GF-D8 (cell line): ENCODE measurements at regions not wholly inside any gene's neighbourhood (a gene's known extent, or its start where the extent isn't known, plus 50 kb on each side); places are given as distances from the start of the nearest gene placed in this dataset.

Experiments
- DNase-seq: peaks from one replicate; lab custom pipeline; 2025; lab: John Stamatoyannopoulos, UW

DNA sequence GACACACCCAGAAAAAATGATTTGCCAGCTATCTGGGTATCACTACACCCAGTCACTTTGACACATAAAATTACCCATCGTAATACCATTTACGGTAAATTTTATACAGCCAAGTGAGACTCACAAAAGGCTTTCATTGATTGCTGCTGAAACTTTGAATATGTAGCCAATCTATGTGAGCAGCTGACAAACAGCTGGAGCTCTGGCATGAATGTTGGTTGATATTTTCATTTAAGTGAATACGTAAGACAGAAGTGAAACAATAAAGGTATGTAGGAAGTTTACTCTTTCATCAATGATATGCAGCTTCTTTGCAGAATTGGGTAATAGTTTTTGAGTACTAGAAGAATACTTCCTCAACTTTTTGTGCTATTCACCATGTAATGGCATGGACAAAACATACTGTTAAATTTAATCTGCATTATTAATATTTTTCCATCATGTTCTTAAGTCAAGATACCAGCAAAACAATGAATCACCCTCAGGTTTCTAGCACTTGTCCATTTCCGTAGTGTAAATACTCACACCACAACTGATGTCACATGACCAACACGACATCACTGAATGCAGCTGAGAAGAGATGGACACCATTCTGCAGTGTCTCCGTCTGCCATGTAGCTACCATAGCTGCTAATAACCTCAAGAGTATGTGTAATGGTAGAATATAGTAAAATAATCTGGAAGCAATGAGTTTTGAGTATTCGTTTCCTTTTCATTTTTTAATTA, 205.9 kb upstream of the HES1 start:
- no peak for DNase-seq

DNA sequence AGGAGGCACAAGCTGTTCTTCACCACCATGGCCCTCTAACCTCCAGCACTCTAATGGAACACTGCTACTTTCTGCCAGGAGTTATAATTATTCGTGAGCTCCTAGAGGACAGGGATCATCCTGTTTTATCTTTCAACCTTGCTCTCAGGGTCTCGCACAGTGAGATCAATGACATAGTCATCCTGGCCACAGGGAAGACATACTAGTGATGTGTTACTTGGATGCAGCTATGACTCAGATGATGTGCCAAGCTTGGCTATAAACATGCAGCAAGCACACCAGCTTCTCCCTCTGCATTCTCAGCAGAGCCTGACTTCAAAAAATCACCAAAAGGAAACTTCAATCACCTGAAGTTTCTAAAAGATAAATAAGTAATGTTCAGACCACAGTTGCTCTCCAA, 203.8 kb upstream of the HES1 start:
- DNase-seq: no peak

DNA sequence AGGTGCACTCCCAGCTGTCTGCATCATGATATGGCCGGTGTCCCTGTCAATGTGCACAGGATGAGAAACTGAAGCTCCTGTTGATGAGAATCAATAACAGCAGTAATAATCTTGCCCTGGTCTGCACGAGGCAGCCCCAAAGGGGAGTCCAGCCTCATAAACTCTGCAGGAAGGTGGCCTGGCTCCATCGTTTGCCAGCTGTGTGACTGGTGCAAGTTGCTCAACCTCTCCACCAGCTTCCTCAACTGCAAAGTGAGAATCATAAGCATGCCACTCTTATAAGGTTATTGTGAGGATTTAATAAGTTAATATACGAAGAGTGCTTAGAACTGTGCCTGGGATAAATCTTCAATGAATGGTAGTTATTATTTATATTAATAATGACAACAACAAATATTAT, 203.4 kb upstream of the HES1 start:
- no peak for DNase-seq

DNA sequence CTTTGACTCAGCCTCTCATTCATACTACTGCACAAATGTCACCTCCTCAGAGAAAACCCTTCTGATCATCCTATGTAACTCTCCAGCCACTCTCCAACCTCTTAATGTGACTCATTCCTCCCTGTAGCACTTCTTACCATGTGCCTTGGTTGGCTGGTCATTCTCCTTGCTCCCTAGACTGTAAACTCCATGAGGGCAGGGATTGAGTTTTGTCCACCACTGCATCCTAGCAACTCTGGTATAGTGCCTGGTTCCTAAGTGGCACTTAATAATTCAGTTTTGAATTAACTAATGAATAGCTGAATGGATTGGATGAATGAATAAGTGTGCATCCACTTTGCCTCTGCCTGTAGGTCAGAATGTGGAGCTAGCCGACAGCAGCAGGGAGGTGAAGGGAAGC, 202.5 kb upstream of the HES1 start:
- no peak for DNase-seq

DNA sequence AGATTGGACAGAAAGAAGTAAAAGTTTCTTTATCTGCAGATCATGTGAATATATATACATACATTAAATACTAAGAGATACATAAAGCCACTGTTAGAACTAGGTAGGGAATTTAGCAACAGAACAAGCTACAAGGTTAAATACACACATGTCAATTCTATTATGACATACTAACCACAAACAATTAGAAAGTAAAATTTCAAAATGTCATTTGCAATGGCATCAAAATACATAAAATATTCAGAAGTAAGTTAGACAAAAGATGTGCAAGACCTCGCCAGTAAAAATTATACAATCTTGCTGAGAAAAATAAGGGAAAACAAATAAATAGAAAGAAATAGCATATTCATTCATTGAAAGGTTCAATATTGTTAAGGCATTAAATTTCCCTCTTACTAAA, 200.0 kb upstream of the HES1 start:
- DNase-seq: no peak

DNA sequence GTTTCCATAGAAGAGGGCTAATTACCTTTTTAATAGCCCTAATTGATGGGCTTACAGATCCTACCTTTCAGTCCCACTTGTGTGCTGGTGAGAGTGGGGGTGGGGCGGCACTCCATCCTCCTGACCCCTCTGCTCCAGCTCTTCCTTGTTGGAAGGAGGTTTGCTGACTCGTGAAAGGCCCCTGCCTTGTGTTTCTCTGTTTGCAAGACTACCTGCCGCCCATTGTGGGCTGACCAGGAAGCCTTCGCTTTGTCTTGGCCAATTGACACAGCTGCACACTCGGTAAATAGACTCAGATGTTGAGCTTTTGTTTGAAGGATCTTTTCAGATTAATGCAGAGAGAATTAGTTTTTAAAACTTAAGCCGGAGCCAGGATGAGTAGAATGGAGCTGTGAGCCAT, 197.3 kb upstream of the HES1 start:
- DNase-seq: no peak

DNA sequence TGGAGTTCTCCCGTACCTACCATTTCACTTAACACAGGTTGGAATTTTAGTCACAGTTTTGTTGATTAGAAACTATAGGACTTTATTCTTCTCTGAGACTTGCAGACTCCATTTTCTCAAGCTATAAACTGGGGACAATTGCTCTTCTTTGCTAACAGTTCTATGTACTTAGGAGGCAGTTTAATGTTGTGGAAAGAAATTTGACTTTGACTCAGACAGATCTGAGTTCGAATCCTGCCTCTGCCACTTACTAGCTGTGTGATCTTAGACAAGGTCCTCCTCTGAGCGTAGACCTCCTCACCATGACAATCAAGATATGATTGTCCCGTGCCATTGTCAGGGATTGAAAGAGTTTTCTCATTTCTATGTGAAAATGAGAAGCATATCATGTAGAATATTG, 196.4 kb upstream of the HES1 start:
- DNase-seq: no peak

DNA sequence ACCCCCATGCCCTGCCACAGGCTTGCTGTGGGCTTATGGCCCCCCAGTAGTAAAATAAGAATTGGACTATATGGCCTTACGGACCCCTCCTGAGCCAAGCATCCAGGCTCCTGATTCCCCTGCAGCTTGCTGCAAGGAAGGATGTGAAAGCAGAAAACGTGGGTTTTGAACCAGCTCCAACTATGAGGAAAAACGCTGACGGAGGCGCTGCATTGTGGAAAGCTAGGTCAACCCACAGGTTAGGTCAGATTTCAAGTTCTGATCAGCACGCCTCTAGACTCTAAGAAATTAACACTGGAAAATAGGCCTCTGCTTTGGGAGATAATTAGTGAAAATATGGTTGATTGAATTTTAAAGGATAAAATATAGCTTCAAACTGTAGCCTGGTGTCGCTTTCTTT, 195.4 kb upstream of the HES1 start:
- no peak for DNase-seq

DNA sequence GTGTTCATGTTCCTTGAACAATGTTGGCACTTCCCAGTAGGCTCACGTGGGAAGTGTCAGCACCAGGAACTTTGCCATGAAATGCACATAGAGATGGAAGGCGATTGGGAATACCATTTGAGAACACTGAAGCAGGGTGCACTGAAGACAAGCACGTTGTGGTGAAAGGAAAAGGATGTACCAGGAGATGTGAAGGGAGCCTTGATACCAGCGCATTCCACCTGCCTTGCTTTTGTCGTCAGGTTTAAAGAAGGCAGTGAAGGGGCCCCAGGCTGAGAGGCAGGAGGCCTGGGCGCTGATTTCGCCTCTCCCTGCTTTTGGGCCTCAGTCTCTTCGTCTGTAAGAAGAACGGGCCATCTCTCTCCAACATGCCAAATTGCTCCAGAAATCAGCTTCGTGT, 194.5 kb upstream of the HES1 start:
- no peak for DNase-seq

DNA sequence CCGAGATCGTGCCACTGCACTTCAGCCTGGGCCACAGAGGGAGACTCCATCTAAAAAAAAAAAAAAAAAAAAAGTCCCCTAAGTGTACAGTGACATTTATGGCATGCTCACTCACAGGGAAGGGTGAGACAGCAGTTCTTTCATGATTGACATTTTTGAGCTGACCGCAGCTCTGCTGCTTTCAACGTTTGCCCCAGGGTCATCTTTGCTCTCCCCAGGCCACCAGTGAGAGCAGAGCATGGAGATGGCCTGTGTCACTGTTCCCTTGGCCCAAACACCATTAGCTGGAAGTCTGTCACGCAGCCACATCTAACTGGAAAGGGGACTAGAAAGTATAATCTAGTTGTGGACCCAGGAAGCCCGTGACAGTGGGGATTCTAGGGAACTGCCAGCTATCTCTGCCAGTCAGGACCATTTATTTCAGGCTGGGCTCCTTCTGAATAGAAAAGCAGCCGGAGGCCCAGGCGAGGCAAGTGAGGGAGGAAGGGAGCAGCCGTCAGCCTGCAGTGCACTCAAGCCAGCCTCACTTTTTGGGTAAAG, 193.4 kb upstream of the HES1 start:
- DNase-seq: no peak

DNA sequence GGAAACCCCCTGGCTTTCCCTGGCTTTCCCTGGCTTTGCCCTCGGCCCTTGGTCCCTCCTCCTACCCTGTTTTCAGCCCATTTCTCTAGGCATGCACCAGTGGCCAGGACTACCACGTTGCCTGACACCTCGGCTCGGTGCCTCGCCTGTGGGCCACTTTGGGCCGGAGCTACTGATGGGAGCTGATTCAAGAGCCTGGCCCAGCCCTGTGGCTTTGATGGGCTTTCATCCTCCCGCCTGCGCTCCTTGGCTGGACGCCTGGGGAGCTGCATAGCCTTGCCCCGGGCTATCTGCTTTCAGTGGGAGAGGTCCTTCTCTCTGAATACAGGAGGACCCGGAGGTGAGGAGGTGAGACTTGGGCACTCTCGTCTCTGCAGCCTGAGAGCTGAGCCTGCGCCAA, 192.7 kb upstream of the HES1 start:
- no peak for DNase-seq

DNA sequence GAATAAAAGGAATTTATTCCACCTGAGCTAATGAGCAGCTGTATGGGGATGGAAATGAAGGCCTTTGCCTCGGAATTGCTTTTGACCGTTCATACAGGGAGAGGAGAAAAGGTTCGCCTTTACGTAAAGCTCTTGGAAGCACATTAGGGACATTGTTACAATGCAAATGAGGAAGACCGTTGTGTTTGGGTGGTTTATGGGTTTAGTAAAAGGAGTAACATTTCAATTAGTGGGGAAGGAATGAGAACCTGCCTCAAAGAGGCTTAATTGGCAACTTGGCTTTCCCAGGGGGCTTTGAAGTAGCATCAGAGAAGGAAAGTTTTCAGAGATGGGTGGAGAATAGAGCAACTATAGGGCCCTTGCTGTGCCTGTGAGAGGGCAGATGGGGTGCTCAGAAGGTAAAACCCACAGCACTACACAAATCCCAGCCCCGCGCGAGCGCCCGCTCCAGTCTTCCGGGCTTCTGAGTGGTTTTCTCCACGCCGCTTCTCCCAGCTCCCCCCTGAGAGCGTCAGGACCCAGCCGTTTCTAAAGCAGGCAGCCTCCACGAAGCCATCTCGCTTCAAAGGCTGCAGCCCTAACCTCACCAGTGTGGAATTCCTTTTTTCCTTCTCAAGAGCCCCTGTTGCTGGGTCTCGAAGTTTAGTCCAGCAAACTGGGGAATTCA, 192.0 kb upstream of the HES1 start:
- no peak for DNase-seq

DNA sequence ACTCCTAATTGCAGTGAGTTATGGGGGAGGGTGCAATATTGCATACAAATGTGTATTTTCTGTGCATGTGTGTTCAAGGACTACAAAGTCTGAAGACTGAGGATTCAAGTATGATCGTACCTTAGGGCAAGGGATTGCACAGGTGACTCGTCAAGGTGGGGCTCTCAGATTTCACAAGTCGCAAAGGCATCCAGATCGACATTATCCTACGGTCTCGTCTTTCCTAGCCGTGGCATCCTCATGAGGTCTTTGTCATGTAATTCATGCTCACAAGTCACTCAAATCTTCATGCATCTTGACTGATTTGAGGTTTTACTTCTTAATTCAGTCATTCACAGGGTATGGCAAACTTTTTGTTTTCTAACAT, 191.4 kb upstream of the HES1 start:
- DNase-seq: no peak

DNA sequence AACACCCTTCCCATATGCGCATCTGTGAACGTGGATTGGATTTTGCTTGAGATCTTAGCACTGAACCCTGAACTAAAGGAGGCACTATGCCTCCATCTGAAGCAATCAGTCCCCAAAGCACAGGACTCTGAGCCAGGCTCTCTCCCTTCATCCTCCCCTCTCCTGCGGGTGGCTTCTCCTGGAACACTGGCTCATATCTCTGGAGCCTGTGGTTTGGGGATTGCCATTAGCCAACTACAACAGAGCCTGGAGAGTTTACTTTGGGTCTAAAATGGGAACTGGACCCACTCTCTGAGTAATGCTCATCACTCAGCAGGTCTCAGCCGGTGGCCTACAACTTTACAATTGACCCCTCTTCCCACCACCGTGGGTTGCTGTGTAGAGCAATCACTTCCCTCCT, 190.8 kb upstream of the HES1 start:
- DNase-seq: no peak

DNA sequence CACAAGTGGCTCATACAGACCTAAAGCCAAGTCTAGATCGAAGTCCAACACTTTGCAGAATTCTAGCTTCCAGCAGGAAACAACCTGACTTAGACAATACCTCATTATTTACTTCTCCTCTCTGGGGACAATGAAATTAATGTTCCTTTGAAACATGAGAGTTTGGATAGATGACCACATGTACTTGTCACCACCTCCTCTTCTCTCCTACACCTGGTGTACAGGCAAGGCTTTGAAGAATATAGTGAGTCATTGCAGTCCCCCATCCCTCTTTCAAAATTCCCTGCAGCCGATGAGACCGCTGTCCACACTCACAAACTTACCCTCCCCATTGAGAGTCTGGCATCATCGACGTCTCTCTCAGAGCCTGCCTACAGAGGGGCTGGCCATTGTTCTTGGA, 189.0 kb upstream of the HES1 start:
- no peak for DNase-seq

DNA sequence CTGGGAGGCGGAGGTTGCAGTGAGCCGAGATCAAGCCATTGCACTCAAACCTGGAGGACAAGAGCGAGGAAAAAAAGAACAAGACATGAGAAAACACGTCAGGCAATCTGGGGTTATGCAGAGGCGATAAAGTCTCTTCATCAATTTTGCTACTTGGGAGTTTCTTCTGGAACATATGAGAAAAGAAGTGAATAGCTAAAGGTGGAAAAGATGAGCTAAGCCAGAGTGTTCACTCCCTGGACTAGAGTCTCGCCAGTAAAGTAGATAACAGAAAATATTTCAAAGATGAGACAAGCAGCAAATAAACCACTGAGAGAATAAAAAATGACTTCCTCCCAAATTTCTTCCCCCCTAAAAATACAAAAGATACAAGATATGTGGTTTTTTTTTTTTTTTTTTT, 188.4 kb upstream of the HES1 start:
- no peak for DNase-seq

DNA sequence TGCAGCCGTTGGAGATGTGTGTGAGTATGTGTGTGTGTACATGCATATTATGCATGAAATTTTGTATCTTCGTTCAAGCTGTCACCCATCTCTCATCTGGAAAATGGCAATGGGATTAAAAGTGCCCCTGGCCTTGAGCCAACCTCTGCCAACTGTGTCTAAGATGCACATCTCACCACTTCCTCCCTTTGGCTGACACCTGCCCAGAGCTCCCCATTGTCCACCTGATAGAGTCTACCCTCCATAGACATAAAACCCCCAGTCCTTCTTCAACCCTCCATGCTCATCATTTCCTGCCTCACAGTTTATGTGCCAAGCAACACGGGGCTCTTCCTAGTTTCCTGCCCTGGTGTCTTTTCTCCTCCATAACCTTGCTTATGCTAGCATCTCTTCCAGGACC, 187.5 kb upstream of the HES1 start:
- DNase-seq: no peak

DNA sequence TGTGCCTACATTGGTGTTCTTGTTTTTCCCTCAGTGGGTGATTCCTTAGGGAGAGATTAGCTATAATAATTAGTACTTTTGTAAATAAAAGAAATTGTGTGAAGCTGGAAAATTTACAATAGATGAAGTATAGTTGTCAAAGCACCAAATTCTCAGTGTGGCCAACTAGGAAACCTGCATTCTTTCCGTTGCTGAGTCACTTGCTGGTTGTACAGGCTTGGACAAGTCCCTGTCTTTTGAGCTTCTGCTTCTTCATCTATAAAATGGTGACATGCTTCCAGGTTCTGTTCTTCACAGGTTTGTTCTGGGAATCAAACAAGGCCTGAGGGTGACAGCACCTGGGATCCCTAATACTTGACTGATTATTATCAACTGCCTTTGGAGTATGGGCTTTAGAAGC, 184.1 kb upstream of the HES1 start:
- no peak for DNase-seq

DNA sequence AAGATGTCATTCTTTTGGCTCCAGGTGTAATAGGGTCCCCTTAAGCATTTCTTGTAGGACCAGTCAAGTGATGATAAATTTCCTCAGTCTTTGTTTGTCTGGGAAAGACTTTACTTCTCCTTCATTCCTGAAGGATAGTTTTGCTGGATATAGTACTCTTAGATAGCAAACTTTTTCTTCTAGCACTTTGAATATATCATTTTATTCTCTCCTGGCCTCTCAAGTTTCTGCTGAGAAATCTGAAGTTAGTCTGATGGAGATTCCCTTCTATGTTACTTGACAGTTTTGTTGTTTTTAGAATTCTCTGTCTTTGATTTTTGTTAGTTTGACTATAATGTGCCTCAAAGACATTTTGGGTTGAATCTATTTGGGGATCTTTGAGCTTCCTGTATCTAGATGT, 181.2 kb upstream of the HES1 start:
- no peak for DNase-seq

DNA sequence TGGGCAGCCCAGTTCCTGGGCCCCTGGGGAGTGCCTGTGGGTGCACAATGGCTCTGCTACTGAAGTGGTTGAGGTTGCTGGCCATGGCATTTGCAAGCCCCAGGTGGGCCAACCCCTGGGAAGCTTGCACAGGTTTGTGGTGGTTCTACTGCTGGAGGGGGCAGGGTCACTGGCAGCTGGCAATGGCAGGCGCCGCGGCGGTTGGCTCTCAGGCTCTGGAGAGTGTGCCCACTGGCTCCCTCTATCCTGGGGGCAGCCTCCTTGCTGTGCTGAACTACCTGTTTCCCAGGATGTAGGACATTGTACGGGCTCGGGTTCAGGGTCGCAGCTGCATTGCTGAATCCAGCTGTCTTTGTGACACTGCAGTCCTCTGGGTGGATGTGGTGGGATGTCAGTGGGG, 180.2 kb upstream of the HES1 start:
- no peak for DNase-seq

DNA sequence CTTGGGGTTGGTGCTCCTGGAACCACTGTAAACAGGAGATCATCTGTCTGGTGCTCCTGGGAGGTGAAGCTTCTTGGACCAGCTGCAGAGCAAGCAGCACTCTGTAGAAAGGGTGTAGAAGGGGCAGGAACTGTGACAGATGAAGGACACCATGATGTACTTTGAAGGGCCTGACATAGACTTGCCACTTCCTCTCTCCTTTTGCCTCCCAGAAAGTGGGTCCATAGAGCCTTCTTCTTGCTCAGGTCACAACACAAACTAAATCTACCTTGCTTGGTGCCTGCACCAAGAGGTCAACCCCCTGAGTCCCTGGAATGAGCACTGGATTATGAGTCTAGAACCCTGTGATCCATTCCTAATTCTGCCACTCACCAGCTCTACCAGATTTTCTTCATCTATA, 176.1 kb upstream of the HES1 start:
- DNase-seq: no peak

DNA sequence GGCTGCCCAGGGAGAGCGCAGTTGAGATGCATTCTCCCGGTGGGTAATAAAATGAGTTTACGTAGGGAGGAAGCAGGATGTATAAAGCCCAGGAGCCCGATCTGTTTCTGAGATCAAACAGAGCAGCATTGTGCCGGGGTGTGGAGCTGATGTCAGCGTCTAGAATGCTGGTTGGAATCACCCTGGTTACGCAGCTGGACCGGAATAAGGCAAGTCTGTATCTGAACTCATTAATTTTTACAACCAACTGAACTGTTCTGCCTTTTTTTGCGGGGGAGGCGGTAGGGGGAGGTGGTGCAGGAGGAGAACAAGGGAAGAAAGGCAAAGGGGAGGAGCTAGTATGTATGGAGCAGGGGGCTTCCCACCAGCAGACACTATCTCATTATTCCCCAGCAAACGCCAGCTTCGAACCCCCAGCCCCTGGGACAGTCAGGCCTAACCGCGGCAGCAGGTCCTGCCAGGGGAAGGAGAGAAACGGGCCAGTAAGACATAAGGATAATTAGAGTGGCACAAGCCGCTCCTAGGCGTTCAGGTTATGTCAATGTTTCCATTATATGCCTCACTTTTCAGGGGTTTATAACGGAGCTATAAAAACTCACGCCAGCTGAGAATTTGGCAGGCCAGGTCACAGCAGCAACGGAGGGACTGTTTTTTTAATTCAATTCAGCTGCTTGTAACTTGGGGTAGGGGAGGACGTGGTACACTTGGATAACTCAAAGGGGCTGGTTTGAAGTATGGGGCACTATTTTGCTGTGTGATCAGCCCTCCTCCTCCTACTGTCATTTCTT, 175.3 kb upstream of the HES1 start:
- DNase-seq: no peak

DNA sequence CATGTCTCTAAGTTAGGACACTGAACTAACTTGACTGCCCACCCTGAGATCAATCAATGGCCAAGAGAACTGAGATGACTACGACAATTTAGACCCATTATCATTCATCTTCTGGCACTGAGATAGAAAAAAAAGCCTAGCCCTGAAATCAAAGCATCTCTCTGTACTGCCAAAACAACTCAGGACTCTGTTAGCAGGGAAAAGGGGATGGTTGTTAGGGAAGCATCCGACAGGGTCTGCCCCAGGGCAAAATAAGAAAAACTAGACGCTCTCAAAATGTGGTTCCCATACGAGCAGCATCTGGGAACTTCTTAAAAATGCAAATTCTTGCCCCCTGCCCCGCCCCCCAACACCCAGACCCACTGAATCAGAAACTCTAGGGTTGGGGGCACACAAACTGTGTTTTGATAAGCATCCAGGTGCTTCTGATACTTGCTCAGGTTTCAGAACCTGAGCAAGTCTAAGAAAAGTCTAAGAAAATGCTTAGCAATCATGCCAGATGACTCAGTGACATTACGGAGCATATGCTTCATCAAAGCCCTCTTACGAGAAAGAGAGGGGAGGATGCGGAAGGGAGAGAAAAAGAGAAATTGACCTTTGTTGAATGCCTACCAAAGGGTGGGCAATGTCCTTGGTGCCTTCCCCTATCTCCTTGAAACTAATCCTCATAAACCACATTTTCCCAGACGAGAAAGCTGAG, 172.8 kb upstream of the HES1 start:
- no peak for DNase-seq
